ENCODE measurements at regions not wholly inside any gene's neighbourhood (a gene's known extent, or its start where the extent isn't known, plus 50 kb on each side); places are given as distances from the start of the nearest gene placed in this dataset.
A peak's percentile ranks its signal among the peaks of the same experiment; 100 is the strongest.
"Not testable (repeated sequence)": the region's sequence is repeated elsewhere in the genome, so short reads cannot be mapped to it uniquely, and the experiment has no call there.

- Mint-ChIP-seq H3K9me3 (no peaks in the 10 kb centered on the region), H3K27me3 (no peaks in the 10 kb centered on the region), H3K4me3 (no peak overlapping the region), H3K36me3 (ENCODE audit: low read depth) (no peaks in the 10 kb centered on the region), H3K4me1 (ENCODE audit: low read depth) (peaks cover 8% of the 10 kb centered on the region), H3K27ac (no peak overlapping the region)
- no peak for DNase-seq
These were observed 65.9 kb upstream of the OGFRL1 start for GRCh38 chr6:71222671-71223070.

- Mint-ChIP-seq H3K27me3 (no peaks in the 10 kb centered on the region), H3K36me3 (ENCODE audit: low read depth) (no peaks in the 10 kb centered on the region)
- no peak for DNase-seq
These were observed 64.6 kb upstream of the OGFRL1 start for GRCh38 chr6:71224011-71224410.

GRCh38 chr6:71226151-71226550, 62.5 kb upstream of the OGFRL1 start:
- Mint-ChIP-seq H3K27ac (no peak overlapping the region), H3K36me3 (ENCODE audit: low read depth) (no peaks in the 10 kb centered on the region), H3K4me1 (ENCODE audit: low read depth) (peaks cover 29% of the 10 kb centered on the region), H3K9me3 (no peaks in the 10 kb centered on the region), H3K4me3 (no peak overlapping the region), H3K27me3 (no peaks in the 10 kb centered on the region)
- no peak for DNase-seq

More at GRCh38 chr6:71224011-71224410, 64.6 kb upstream of the OGFRL1 start:
- Mint-ChIP-seq H3K4me1 (ENCODE audit: low read depth) (peaks cover 18% of the 10 kb centered on the region), H3K27ac (no peak overlapping the region), H3K4me3 (no peak overlapping the region), H3K9me3 (no peaks in the 10 kb centered on the region)

GRCh38 chr6:71228461-71229041, 60.1 kb upstream of the OGFRL1 start:
- DNase-seq, result no peak
- Mint-ChIP-seq H3K36me3 (ENCODE audit: low read depth) (no peaks in the 10 kb centered on the region), H3K4me3 (no peak overlapping the region), H3K27me3 (no peaks in the 10 kb centered on the region), H3K4me1 (ENCODE audit: low read depth) (peaks cover 26% of the 10 kb centered on the region), H3K9me3 (no peaks in the 10 kb centered on the region), H3K27ac (peak overlapping the region; percentile 27)

- Mint-ChIP-seq H3K27ac (no peak overlapping the region), H3K9me3 (no peaks in the 10 kb centered on the region), H3K36me3 (ENCODE audit: low read depth) (no peaks in the 10 kb centered on the region), H3K27me3 (no peaks in the 10 kb centered on the region), H3K4me3 (no peak overlapping the region), H3K4me1 (ENCODE audit: low read depth) (peaks cover 26% of the 10 kb centered on the region)
- DNase-seq, result no peak
These were observed 59.1 kb upstream of the OGFRL1 start for GRCh38 chr6:71229477-71229876.

GRCh38 chr6:71232890-71233289, 55.7 kb upstream of the OGFRL1 start:
- peaks cover 11% of the 10 kb centered on the region for H3K27me3 Mint-ChIP-seq
- not testable (repeated sequence) for DNase-seq; H3K27ac Mint-ChIP-seq; H3K36me3 Mint-ChIP-seq (ENCODE audit: low read depth); H3K4me3 Mint-ChIP-seq; H3K9me3 Mint-ChIP-seq
- peaks cover 18% of the 10 kb centered on the region for H3K4me1 Mint-ChIP-seq (ENCODE audit: low read depth)

- no peak for DNase-seq
- no peak overlapping the region for H3K4me3 Mint-ChIP-seq
- H3K27me3 Mint-ChIP-seq, result peaks cover 22% of the 10 kb centered on the region
- no peaks in the 10 kb centered on the region for H3K9me3 Mint-ChIP-seq
- no peaks in the 10 kb centered on the region for H3K36me3 Mint-ChIP-seq (ENCODE audit: low read depth)
- no peak overlapping the region for H3K27ac Mint-ChIP-seq
- no peaks in the 10 kb centered on the region for H3K4me1 Mint-ChIP-seq (ENCODE audit: low read depth)
These were observed 51.6 kb upstream of the OGFRL1 start for GRCh38 chr6:71236926-71237434.

- Mint-ChIP-seq H3K4me1 (ENCODE audit: low read depth) (no peaks in the 10 kb centered on the region), H3K36me3 (ENCODE audit: low read depth) (no peaks in the 10 kb centered on the region), H3K27me3 (peaks cover 22% of the 10 kb centered on the region), H3K4me3 (no peak overlapping the region), H3K27ac (no peak overlapping the region), H3K9me3 (peaks cover 4% of the 10 kb centered on the region)
- no peak for DNase-seq
These were observed 50.3 kb upstream of the OGFRL1 start for GRCh38 chr6:71238351-71238750.

Data from activated T-cell treated with anti-CD3 and anti-CD28 coated beads, Interleukin-2, amount 50 U/mL, for 24 hours (primary cell).